DMS153 treated with DMSO at 0.1 percent for 48 hours (cell line): ENCODE measurements at regions not wholly inside any gene's neighbourhood (a gene's known extent, or its start where the extent isn't known, plus 50 kb on each side); places are given as distances from the start of the nearest gene placed in this dataset.
"Not testable (repeated sequence)": the region's sequence is repeated elsewhere in the genome, so short reads cannot be mapped to it uniquely, and the experiment has no call there.

Experiments
- DNase-seq: peaks from one replicate; lab custom pipeline; 2025; ENCODE audit not compliant: unreplicated experiment; lab: John Stamatoyannopoulos, UW

DNA sequence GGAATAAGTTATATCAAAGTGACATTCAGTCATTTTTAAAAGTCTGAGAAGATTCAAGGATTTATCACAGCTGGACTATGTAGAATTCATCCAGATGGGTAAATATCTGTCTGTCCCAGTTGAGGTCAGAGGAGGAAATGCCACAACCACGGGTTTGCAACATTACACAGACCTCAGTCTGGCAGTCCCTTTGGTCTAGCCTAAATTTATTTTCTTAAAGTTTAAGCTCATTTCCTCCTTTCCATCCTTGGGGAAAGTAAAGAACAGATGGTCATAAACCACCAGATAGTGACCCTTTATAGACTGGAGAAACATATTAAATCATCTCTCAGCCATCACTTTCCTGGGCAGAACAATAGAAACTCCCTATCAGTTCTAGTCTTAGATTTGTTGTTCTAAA, 238.4 kb upstream of the DDI1 start:
- no peak for DNase-seq

DNA sequence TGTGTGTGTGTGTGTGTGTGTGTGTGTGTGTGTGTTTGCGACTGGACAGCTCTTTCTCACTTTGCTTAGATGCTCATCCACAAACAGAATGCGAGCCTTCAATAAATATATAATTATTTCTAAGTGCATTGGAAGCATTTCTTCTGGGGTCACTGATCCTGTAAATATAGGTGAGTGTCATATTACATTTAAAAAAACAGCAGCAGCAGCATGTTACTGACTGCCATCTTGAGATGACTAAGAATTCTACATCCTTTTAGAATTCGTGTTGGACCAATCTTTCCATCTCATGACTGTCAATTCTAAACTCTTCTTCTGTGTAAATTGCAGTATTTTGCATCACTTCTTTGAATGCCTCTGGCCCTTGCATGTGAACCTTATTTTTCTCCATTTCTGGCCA, 238.0 kb upstream of the DDI1 start:
- no peak for DNase-seq

DNA sequence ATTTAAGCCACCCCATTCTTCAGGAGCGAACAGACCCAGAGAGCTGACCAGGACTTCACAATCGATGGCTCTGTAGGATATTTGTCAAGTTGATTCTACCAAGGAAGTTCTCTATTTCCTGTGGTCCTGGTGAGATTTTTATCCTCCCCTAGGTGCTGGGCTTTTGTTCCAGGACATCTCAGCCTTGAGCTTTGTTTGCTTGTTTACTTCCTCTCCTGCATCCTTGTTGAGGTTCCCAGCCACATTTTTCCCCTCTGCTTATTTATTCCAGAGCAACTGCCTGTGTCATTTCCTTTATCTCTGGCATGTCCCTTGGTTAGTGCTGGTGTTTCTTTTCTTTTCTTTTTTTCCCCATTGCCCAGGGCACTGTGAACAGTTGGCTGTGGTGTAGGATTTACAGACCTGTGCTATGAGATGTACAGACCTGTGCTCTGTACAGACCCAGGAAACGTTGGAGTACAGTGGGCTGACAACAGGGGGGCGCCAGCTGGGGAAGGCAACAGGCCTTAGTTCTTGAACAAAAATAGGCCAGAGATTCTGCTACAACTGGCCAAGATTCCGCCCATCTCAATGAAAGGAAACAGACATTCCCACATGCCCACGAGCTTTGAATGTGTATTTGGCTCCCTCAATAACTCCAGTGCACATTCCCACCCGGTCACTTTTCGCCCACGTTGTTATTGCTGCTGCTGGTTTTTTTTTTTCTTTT, 235.9 kb upstream of the DDI1 start:
- no peak for DNase-seq

DNA sequence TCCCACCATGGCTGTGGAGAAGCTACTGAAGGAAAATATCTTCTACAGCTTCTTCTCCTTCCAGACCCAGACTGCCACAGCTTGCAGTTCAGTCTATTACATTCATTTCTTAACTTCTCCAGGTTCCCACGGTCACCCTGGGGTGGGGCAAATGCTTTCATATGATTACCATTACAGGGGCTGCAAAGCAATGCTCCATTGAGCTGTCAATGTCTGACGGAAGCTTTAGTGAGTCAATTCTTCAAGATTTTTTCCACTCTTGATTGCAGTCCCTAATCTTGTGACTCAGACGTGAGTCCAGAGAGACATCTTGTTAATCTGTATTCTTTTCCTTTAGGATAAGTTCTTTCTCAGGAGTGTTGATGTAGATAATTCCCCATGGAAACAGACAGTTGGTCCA, 233.4 kb upstream of the DDI1 start:
- no peak for DNase-seq

DNA sequence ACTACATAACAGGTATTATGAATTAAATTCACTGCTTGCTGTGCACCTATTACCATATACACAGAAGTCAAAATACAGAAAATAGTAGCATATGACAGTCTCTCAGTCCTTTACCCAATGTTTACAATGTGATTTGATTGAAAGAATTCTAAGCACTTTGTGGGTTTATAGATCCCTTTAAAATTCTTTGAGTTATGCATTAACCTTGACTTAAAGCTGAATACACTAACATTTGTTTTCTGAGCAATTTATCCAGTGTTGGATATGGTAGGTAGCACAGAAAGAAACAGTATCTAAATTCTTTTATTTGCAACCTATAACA, 230.8 kb upstream of the DDI1 start:
- no peak for DNase-seq

DNA sequence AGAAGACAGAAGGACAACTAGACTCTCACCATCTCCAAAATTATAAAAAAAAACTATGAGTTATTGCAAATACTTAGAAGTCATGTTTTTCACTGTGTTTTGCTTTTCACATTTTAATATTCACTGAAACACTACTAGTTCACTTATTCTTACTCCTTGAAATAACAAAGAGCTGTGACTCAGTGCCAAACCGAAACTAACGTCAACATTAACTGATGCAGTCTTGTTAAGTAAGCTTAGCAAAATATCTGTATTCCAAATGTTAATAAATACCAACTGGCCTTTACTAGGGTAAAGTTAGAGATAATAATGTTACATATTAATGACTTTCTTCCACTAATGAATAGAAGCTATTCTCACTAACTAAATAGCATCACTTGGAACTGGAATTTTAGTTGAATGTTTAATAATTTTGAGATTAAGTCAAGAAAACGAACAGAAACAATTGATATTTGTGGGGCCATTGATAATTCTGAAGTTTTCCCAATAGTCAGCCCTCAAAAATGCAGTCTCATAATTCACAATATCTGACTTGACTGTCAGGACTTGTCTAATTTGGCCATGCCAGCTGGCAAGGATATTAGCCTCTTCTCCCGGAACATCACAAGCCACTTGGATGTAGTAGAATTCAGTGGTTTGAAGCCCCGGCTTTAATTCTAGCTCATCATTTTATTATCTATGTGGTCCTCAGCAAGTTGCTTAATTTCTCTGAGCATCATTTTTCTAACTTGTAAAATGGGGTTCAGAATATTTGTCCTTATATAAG, 230.1 kb upstream of the DDI1 start:
- DNase-seq = no peak

DNA sequence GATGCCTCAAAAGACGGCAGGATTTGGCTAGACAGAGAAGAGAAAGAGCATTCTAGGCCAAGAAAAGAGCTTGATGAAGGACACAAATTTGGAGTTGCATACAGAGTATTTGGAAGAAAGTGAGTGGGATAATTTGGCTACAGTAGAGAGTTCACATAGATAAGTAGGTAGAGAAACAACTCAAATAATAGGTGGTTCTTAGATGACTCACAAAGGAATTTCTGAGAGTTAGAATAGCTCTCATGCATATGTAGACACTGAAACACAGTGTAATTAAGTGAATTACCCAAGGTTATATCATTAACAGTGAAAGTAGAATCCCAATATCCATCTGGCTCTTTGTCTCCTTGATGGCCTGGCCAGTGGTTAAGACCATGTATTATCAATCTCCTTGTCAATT, 228.6 kb upstream of the DDI1 start:
- no peak for DNase-seq

DNA sequence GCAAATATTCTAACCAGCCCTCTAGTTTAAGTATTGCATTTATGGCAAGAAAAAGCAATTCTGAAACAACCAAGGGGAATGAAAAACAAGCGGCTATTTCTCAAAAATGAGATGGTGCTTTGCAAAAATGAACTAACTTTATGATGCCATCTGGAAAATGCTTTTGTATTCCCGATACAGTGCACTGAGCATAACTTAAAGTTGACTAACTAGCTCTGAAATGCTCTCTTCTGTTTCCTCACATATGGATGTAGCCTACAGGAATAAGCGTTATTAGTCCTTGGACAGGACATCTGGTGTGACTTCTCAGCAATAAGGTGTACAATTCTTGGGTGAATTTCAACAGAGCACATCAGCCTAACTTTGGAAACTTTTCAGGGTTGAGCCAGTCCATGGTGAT, 228.2 kb upstream of the DDI1 start:
- no peak for DNase-seq

DNA sequence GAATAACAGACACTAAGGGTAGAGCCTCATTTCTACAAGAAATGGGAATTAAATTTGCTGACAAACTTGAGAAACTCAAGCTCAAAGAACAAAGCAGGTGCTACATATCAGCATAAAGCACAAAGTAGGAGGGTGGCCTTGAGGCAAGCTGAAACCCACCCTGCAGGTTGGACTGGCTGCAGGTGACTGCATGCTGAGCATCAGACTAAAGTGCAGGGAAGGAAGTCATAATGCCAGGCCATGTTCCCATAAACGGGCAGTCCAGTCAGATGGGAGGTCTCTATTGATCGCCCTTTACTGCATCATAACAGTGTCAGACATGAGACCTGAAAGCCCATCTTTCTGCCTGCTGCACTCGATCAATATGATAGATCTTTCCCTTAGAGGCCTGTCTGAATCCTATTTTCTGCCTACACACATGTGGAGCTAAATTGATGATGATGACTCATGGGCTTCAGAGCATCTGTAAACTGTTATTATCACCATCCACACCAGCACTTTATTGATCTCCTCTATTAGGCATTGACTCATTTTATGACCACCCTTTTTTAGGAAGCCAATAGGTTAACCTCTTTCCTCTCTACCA, 224.5 kb upstream of the DDI1 start:
- no peak for DNase-seq

DNA sequence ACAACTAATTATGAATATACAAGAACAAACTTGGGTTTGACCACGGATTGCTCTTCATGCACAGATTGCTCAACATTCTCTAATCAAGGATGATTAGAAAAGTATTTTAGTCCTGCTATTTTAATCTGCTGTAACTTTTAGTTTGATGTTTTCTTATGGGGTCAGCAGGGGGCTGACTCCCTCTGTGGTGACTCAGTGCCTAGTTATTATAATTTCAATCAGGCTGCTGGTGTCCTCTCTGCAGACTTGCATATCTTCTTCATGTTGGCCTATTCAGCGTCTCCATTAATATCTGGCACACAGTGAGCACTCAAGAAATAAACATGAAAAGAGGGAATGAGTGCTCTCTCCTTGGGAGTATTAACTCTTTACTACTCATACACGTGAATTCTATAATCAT, 223.8 kb upstream of the DDI1 start:
- DNase-seq = no peak

DNA sequence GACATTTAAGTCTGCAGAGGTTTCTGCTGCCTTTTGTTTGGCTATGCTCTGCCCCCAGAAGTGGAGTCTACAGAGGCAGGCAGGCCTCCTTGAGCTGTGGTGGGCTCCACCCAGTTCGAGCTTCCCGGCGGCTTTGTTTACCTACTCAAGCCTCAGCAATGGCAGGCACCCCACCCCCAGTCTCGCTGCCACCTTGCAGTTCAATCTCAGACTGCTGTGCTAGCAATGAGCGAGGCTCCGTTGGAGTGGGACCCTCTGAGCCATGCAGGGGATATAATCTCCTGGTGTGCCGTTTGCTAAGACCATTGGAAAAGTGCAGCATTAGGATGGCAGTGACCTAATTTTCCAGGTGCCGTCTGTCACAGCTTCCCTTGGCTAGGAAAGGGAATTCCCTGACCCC, 216.1 kb upstream of the DDI1 start:
- not testable (repeated sequence) for DNase-seq

DNA sequence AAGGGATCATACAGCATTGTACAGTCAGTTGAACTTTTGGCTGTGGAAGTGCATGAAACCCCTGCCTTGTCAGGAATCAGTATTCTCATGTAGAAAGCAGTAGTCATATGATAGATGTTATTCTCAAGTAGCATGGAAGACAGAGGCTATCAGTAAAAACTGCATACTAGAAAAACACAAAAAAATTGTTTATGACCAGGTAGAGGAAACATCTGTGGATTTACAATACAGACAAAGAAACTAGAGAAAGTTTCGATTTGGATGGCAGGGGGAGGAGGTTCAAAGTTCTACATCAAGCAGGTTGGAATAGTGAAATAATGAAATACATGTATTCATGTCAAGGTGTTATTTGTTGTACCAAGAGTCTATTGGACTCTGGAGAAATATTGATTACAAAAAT, 212.3 kb upstream of the DDI1 start:
- DNase-seq = no peak

DNA sequence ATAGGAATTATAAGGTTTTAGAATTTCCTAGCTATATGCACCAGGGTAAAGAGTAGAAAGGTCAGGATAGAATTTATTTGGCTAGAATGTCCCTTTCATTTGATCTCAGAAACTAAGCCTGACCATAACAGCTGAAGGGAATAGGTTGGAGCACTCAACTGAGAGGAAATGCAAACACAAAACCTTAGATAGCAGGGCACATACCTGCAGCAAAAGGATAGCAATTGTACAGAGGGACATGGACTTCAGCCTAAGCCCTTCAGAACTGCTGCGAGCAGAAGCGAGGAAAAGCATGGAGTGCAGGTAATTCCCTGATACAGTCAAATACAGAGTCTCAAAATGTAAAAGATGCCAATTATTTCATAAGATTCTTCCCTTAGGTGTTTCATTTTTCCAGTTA, 211.0 kb upstream of the DDI1 start:
- DNase-seq = no peak

DNA sequence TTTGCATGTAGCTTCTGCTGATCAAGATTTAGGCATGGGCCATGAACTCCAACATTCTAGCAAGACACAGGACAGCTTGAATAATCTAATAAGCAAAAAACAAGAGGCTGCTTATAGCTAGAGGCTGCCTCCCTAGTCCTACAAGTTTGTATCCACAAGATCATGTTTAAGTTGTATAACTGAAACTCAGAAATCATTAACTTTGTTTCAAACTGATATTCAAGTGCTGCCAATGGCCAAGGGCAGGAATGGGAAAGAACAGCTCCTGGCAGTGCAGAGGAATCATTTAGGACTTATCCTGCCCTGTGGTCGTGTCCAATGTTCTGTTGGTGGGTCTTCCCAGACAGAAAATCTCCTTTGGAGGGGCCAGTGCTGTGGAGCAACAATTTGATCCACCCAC, 209.6 kb upstream of the DDI1 start:
- no peak for DNase-seq

DNA sequence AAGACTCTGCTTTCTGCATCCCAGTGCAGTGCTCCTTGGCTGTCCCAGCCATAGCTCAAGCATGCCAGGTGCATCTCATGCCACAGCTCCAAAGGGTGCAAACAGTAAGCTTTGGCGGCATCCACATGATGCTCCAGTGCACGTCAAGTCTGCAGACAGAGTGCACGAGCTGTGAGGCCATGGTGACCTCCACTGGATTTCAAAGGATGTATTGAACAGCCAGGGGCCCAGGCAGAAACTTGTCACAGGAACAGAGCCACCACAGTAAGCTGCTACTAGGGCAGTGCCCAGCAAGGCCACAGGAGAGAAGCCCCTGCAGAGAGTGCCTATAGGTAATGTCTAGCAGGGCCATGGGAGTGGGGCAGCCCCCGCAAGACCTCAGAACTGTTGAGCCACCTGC, 206.8 kb upstream of the DDI1 start:
- DNase-seq = no peak

DNA sequence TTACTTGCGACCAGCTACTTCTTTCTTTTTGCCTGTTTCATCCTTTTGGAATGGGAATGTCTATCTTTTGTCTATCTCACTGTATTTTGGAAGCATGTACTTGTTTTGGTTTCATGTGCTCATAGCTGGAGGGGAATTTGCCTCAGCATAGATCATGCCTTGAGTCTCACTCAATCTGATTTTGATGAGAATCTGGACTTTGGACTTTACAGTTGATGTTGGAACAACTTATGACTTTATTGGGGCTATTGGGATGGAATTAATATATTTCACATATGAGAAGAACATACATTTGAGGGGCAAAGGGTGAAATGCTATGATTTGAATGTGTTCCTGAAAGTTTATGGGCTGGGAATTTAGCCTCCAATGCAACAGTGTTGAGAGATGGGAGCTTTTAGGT, 206.2 kb upstream of the DDI1 start:
- no peak for DNase-seq

DNA sequence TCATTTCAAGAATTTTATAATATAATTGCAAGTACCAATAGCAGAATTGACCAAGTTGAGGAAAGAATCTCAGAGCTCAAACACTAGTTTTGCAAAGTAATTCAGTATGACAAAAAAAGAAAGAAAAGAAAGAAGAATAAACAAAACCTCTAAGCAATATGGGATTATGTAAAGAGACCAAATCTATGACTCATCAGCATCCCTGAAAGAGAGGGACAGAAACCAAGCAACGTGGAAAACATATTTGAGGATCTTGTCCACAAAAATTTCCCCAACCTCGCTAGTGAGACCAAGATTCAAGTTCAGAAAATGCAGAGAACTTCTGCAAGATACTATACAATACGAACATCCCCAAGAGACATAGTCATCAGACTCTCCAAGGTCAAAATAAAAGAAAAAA, 203.7 kb upstream of the DDI1 start:
- DNase-seq = no peak

DNA sequence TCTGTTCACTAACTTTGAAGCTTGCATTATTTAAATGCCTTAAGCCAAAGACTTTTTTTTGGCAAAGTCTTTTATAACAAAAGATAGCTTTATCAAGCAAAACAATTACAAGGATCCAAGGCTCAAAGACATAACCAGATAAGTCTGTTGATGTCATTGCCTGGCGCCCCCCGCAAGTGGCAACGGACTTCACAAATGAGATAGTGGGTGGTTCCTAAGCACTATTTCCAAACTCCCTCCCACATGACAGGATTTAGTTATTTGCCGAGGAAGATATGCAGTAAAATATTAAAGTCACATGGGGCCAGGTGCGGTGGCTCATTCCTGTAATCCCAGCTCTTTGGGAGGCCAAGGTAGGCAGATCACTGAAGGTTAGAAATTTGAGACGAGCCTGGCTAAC, 194.2 kb upstream of the DDI1 start:
- DNase-seq = no peak

DNA sequence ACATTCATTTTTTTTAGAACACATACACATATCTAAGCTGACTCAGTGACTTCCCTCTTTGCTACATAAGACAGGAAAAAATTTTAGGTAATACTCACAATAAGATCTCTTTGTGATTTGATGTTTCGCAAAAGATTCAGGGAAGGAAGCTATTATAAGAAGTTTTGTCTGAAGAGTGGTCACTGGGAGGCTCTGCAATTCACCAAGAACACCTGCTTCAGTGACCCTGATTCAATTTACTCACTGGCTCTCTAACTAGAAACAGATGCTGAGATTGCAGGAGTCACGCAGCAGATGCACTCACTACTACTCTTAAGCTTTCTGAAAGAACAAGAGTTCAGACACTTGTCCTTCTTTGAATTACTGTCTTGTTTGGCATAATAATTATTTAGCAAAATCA, 193.6 kb upstream of the DDI1 start:
- no peak for DNase-seq

DNA sequence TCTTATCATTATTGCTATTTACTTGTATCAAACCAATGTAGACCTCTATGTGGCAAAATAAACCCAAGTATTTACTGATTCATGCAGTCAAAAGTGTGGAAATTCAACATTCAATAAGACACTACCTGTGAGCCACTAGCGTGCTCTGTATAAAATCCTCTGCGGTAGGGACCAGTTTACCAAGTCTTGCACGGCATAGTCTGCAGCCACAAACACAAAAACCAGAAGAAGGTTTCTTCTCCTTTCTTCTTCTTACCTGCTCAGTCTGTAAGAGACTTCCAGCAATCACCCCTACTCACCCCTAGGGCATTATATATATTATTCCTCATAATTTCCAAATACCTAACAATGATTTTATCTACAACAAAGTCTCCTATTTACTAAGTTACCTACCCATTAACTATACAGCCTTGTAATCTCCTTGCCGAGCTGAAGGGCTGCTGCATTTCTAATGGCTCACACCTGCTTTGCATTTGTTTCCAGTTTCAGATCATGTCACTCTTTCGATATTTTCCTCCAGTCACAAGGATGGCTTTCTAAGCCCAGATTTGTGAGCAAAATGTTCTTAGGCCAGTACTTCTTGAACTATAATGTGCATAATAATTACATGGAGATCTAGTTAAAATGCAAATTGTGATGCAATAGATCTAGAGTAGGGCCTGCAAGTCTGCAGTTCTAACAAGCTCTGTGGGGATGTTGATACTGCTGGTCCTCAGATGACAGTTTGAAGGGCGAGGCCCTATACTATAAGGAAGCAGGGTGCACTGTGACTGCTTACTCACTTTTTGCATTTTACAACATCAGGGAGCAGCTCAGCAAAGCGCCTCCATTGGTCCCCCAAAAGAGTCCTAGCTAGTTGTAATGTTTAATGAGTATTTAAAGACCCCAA, 191.9 kb upstream of the DDI1 start:
- DNase-seq = no peak

DNA sequence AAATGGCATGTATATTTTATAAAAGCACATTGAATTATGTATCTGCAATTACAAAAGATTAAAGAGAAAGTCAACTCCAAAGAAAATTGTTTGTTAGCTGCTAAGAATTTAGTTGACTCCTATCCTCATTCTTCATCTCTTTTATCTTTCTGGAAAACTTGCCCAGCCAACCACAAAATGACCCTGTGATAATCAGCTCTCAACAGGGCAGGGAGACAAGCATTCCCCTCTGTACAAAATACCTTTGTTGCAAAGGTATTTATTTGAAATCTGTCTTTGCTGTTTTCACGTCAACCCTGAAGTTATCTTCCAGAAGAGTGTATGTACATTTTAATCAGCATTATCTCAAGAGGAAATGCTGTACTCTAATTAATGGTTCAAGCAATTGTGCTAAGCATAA, 191.1 kb upstream of the DDI1 start:
- no peak for DNase-seq

DNA sequence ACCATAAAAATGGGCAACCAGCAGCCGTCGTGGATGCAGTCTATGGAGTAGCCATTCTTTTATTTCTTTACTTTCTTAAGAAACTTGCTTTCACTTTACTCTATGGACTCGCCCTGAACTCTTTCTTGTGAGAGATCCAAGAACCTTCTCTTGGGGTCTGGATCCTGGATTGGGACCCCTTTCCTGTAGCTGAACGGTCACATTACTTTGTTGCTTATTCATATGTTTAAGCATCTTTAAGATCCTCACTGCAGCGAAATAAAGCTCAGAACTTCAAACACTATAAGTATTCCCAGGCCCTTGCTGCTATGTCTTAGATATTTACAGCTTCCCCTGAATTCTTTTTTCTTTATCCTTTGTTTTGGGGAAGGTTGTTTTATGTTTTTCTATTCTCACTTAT, 187.8 kb upstream of the DDI1 start:
- DNase-seq = no peak
